GM19239 (cell line): ENCODE measurements at regions not wholly inside any gene's neighbourhood (a gene's known extent, or its start where the extent isn't known, plus 50 kb on each side); places are given as distances from the start of the nearest gene placed in this dataset.
A peak's percentile ranks its signal among the peaks of the same experiment; 100 is the strongest.
"Not testable (repeated sequence)": the region's sequence is repeated elsewhere in the genome, so short reads cannot be mapped to it uniquely, and the experiment has no call there.

Source experiments
- DNase-seq: peaks from one replicate; pipeline ENCODE4 v3.0.0; 2011; ENCODE audit warnings: low spot score; ENCODE audit not compliant: insufficient read length
- FAIRE-seq: peaks from 2 replicates; lab custom pipeline; 2011; peaks lifted over from hg19 to GRCh38; lab: Jason Lieb, UNC

- DNase-seq, result no peak
- FAIRE-seq, result no peak
These were observed 663.1 kb upstream of the GHITM start for GRCh38 chr10:83476211-83476610.

- DNase-seq (no peak), FAIRE-seq (no peak)
These were observed 650.1 kb upstream of the GHITM start for GRCh38 chr10:83489161-83489560.

GRCh38 chr10:83492004-83492403, 647.3 kb upstream of the GHITM start:
- DNase-seq, result no peak
- no peak for FAIRE-seq

- DNase-seq (no peak), FAIRE-seq (no peak)
These were observed 626.6 kb upstream of the GHITM start for GRCh38 chr10:83512681-83513080.

GRCh38 chr10:83515001-83515400, 624.3 kb upstream of the GHITM start:
- DNase-seq (no peak), FAIRE-seq (no peak)

- FAIRE-seq, result no peak
- DNase-seq, result no peak
These were observed 622.5 kb upstream of the GHITM start for GRCh38 chr10:83516788-83517187.

GRCh38 chr10:83517456-83517855, 621.9 kb upstream of the GHITM start:
- FAIRE-seq (no peak), DNase-seq (no peak)

GRCh38 chr10:83518779-83519178, 620.5 kb upstream of the GHITM start:
- no peak for DNase-seq
- FAIRE-seq, result no peak

- not testable (repeated sequence) for DNase-seq, FAIRE-seq
These were observed 618.9 kb upstream of the GHITM start for GRCh38 chr10:83520386-83520785.

- no peak for DNase-seq
- no peak for FAIRE-seq
These were observed 616.9 kb upstream of the GHITM start for GRCh38 chr10:83522456-83522855.

GRCh38 chr10:83522881-83523386, 616.4 kb upstream of the GHITM start:
- no peak for DNase-seq
- no peak for FAIRE-seq

GRCh38 chr10:83527934-83528333, 611.4 kb upstream of the GHITM start:
- FAIRE-seq (no peak), DNase-seq (no peak)

- FAIRE-seq, result no peak
- DNase-seq, result no peak
These were observed 606.0 kb upstream of the GHITM start for GRCh38 chr10:83533290-83533689.

GRCh38 chr10:83536426-83536825, 602.9 kb upstream of the GHITM start:
- FAIRE-seq, result no peak
- no peak for DNase-seq

GRCh38 chr10:83538047-83538446, 601.3 kb upstream of the GHITM start:
- no peak for FAIRE-seq
- DNase-seq, result no peak

- no peak for DNase-seq
- FAIRE-seq, result peak; percentile 31
These were observed 599.6 kb upstream of the GHITM start for GRCh38 chr10:83539528-83540308.

GRCh38 chr10:83541046-83541445, 598.3 kb upstream of the GHITM start:
- DNase-seq, result no peak
- FAIRE-seq, result no peak

GRCh38 chr10:83542774-83543411, 596.4 kb upstream of the GHITM start:
- peak; percentile 18 for FAIRE-seq

GRCh38 chr10:83543691-83544462, 595.4 kb upstream of the GHITM start:
- DNase-seq, result no peak
- FAIRE-seq, result no peak

More at GRCh38 chr10:83542774-83543411, 596.4 kb upstream of the GHITM start:
- DNase-seq, result no peak

GRCh38 chr10:83545901-83546391, 593.4 kb upstream of the GHITM start:
- FAIRE-seq, result no peak

GRCh38 chr10:83551190-83551589, 588.1 kb upstream of the GHITM start:
- not testable (repeated sequence) for FAIRE-seq, DNase-seq

More at GRCh38 chr10:83545901-83546391, 593.4 kb upstream of the GHITM start:
- DNase-seq, result no peak
